GM19328 (cell line): ENCODE measurements at regions not wholly inside any gene's neighbourhood (a gene's known extent, or its start where the extent isn't known, plus 50 kb on each side); places are given as distances from the start of the nearest gene placed in this dataset.

ENCODE experiments used
- ATAC-seq: cut with Tn5 transposase; IDR thresholded peaks from one replicate; pipeline ENCODE4 v1.9.1; 2021; ENCODE audit warnings: mild to moderate bottlenecking, moderate library complexity; ENCODE audit not compliant: unreplicated experiment

DNA sequence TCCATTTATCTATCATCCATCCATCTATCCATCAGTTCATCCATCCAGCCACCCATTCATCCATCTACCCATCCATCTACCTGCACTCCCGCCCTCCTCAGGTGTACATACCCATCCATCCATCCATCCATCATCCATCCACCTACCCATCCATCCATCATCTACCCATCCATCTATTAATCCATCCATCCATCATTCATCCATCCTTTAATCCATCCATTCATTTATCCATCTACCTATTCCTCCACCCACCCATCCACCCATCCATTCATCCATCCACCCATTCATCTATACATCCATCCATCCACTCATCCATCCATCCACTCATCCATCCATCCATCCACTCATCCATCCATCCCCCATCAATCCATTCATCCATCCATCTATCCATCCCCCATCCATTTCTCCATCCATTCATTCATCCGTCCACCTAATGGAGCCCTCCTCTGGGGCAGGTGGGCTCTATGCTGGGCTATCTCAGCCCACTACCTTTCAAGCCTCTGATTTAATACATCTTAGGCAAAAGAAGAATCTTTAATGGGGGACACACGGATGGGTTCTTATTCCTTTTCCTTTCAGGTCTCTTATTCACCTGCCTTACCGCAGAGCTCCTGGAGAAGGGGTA, 178.9 kb downstream of the URI1 start:
- no peak for ATAC-seq

DNA sequence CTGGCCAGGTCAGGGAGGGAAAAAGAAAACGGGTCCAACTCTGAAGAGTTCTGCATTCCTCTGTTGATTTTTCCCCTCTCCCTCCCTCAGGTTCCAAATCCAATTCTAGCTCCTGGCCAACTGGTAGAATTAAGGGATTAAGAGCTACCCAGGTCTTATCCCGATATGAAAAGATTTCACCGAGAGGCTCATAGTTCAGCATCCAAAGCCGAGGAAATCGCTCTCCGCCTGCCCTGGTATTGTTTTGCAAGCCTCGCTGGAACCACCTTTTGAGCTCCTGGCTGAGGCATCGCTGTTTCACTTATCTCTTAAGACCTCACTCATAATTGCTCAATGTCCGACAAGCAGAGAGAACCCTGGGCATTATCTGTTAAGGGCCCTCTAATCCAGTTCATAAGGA, 180.4 kb downstream of the URI1 start:
- no peak for ATAC-seq

DNA sequence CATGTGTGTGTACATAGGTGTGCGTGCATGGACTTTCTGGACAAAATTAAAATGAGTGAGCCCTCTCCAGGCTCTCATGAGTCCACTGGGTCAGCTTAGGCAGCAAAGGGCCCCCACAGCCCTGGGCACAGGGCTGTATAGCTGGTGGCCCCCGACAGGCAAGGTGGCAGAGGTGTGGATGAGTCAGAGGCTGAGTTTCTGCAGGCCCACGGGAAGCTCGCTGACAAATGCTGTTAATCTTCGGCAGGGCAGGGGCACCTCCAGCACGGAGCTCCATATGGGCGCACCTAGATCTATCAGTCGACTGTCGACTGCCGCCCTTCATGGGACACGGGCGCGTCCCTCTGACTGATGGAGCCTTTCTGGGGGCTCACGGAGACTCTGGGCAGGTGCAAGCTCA, 181.1 kb downstream of the URI1 start:
- no peak for ATAC-seq

DNA sequence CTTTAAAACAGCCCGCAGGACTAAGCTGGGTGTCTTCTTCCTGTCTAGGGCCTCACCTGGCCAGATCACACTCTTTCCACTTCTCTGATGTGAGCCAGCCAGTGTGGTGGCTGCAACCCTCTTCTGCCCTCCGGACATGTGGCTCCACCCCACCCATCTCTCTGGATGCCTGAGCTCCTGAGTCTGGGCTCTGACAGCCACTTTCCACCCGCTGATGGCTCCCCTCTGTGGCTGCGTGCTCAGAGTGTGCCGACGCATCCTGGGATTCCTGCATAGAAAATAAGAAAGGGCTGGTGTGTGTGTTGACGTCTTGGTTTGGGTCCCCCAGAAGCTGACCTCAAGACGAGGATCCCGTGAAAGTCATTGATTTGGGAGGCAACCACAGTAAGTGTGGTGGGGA, 181.6 kb downstream of the URI1 start:
- no peak for ATAC-seq

DNA sequence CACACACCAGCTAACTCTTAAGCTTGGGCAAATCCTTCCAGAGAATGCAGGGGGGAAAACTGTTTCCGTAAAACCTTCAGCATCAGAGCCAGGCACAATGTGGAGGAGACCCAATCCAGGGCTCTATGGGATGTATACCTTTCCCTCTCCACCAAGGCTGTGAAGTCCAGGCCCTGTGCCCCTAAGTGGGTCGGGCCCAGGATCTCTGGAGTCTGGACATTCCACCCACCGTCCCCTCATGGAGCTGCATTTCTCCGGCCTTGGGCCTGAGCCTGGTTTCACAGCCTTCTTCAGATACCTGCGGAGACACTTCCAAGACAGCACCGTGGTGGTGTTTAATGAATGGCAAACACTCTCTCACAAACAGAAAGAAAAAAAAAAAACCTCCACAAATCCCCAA, 186.2 kb downstream of the URI1 start:
- no peak for ATAC-seq

DNA sequence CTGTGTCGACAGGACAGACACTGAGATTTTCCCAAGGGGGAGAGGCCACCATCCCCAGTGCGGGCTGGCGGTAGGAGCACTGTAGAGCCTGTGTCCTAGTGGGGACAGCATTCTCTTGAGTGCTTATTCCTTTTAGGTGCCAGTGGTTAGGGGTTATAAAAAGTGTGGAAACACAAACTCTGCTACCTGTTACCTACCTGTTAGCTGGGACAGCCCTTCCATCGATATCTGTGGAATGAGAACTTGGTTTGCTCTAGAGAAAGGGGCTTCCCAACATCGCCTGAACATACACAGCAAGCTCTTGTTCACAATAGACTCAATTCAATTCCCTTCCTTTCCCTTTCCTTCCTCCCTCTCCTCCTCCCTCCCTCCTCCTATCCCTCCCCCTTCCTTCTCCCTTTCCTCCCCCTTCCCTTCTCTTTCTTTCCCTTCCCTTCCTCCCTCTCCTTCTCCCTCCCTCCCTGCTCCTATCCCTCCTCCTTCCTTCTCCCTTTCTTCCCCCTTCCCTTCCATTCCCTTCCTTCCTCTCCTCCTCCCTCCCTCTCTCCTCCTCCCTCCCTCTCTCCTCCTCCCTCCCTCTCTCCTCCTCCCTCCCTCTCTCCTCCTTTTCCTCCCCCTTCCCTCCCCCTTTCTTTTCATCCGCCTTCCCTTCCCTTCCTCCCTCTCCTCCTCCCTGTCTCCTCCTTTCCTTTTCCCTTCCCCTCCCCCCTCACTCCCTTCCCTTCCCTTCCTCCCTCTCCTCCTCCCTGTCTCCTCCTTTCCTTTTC, 188.5 kb downstream of the URI1 start:
- no peak for ATAC-seq

DNA sequence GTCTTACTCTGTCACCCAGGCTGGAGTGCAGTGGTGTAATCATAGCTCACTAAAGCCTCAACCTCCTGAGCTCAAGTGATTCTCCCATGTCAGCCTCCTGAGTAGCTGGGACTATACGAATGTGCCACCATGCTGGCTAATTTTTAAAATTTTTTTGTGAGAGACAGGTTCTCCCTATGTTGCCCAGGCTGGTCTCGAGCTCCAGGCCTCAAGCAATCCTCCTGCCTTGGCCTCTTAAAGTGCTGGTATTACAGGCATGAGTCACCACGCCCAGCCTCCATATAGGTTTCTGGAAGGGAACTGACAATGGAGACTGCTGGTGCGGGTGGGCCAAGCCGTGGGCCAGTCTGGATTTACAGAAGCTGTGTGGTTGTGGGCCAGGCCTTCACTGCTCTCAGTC, 189.2 kb downstream of the URI1 start:
- no peak for ATAC-seq

DNA sequence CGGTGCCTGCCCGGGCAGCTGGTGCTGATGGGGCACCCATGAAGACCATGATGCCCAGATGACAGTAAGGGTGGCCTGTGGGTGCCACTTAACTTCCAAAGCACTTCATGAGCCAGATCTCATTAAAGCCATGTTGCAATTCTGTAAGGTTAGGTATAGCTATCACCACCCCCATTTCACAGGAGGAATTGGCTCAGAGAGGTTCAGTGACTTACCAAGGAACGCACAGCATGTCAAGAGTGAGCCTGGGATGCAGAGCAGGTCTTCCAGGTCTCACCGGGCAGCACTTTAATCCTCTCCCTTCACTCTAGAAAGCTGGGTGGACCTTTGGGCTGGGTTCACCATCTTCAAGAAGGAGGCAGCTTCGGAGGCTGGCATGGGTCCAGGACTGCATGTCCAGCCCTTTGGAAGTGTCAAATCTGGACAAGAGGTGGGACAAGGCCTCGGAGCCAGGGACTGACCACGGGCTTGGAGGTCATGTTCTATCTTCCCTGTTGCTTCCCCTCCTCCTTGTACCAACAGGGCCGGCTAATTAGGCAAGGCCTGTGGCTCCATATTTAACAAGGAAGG, 189.8 kb downstream of the URI1 start:
- ATAC-seq: no peak

DNA sequence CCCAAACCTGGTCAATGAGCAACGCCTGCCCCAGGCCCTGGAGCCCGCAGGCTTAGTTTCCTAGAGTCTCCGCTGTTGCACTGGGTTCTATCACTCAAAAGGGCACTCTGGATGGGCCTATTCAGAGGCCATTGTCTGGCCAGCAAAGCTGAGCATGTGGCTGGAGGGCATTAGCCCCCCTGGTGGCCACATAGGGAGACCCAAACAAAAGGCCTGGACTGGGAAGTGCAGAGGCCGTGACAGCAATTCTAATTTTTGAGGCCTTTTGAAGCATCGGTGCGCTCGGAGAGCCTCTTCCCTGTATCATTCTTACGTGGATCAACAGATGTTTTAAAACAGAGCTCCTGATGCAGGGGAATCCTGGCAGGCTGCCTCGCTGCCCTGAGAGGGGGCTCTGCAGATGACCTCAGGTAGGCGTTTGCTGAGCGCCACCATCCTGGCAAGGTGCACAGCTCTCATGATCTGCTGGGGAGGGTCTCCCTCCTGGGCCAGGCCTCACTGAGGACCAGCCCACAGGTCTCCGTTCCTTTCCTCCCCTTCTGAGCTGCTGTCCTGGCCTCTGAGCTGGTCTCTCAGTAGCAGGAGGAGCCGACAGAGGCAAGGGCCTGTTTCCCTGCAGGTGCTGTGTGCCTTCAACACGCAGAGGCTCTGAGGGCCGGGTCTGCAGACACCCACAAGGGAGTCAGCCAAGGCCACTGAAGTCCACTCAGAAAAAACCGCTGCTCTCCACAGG, 190.5 kb downstream of the URI1 start:
- ATAC-seq: no peak

DNA sequence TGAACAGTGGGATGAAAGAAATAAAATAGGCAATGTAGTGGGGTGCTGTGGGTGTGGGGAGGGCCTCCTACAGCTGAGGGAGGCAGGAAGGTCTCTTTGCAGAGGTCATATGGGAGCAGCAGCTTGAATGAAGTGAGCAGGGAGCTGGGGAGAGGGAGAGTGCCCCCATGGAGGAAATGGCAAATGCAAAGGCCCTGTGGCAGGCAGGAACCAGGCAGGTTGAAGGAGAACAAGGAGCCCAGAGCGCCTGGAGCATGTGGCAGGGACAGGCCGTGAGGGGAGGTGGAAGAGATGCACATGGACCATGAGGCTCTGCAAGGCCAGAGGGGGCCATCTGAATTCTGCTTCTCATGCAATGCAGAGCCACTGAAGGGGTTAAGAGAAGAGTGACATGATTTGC, 191.8 kb downstream of the URI1 start:
- ATAC-seq: no peak

DNA sequence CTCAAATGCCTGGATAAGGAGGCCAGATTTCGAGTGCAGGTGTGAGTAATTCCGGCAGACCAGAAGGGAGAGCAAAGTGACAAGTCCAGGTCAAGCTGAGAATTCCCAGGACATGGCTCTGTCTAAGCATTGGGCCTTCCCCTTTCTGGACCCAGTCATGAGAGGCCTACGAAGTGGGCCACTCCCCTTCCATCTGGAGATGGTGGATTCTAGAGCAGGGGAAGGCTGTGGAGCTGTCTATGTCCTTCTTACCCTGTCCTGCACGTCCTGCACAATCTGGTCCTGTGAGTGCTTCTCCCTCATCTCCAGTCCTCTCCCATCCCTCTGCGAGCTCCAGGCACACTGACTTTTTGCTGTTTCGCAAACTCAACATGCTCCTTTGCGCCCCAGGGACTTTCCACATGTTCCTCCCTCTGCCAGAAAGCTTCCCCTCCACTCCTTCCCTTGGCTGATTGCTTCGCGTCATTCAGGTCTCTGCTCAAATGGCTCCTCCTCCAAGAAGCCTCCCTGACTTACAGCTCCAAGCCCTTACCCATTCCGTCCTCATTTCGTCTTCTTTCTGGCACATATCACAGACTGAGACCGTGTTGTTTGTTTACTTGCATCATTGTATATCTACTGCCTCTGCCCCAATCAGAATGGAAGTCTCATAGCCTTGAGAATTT, 193.2 kb downstream of the URI1 start:
- ATAC-seq: no peak

DNA sequence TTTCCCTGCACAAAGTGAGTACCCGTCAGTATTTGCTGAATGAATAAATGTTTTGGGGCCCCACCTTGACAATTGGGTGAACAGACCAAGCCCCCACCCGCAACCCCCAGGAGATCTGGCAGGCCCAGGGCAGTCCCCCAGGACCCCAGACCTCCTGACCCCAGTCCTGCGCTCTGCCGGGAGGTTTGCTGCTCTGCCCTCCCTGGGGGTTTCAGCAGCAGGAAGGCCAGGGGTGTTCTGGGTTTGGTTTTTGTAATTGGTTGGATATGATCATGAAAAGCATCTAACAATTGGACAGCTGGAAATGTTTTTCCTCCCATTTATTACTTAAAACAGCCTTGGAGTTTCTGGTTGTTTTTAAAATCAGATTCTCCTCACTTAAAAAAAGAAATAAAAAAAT, 193.8 kb downstream of the URI1 start:
- no peak for ATAC-seq

DNA sequence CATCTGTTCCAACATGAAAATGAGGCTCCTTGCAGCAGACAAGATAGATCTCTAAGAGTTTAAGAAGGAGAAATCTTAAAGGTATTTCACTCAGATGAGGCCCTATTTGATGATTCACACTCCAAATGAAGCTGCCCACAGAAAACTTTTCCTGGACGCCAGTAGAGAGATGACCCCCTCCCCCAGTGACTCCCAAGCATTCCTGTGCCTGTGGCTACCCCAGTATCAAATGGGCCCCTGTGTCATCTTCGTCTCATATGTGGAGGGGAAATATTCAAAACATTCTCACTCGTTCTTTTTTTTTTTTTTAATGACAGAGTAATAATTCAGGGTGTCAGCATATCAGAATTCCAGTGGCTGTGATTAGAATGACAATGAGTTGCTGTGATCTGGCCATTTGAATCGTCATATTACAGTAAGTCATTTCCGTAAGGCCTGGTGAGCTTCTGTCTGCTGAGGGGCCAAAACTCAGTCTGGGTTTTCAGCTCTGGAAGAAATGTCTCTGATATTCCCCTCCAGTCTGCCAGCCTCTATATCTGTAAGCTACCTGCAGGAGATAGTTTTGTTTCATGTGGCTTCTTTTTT, 194.7 kb downstream of the URI1 start:
- ATAC-seq: no peak

DNA sequence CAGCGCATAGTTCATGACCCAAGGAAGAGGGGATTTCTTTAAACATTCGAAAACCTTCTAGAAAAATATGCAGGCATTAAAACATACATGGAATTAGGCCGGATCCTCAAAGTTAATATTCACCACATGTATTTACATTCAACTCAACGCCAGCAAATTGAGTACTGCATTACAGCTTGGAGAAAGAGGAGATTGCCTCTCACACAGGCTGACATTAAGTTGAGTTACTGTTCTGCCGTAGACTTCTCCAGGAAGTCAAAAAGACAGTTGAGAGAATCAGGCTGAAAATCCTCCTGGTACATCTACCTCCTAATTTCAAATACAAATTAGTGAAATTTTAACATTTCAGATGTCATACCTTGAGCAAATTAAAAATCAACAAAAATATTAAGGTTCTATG, 195.7 kb downstream of the URI1 start:
- no peak for ATAC-seq

DNA sequence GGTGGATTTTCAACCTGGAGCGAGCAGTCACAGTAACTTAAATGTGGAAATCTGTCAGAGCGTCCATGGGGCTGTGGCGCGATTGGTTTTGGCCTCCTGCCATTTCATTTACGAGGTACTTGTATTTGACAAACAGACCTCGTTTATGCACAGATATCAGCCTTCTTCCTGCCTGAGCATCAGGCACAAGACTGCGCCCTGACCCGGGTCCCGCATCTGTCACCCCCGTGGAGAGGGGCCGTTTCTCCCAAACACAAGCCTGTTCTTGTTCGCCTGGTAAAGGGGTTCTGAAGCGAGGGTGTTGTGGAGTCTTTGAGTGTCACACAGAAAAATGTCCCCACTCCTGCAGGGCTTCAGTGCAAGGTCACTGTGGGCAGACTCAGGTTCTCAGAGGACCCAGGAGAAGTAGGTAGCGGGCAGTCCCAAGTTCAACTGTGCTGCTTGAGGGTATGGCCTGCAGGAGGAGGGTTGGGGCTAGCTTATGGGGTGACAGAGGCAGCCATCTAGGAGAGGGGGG, 202.3 kb downstream of the URI1 start:
- no peak for ATAC-seq

DNA sequence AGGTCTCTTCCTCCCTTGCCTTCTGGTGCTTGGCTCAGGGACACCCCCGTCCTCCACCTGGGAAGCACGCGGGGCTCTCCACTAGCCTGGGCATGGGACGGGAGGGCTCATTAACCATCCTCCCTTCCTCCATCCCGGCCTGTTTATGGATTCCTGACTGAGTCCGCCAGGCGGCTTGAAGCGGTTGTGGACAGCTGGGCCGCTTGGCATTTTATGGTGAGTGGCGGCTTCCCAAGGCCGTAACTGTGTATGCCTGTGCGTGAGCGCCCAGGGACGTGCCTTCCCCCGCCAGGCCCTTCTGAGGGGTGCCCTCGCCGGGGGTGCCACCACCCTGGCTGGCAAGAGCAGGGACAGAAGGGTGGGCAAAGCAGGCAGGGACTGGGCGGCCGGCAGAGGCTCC, 202.8 kb downstream of the URI1 start:
- no peak for ATAC-seq

DNA sequence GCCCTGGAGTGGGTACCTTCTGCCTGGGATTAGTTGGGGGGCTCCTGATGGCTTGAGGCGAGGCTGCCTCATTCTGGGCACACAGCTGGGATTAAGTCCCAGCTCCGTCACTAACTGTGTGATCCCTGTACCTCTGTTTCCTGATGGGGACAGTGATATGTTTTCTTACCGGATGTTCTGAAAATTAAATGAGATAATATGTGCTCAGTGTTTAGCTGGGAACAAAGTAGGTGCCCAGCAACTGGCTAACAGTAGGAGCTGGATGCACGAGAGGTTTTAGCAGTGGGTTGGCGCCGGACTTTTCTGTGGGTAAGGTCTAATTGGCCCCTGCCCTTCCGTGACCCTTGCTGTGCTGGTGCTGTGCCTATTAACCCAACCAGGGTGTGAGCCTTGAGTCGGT, 203.4 kb downstream of the URI1 start:
- ATAC-seq: no peak

DNA sequence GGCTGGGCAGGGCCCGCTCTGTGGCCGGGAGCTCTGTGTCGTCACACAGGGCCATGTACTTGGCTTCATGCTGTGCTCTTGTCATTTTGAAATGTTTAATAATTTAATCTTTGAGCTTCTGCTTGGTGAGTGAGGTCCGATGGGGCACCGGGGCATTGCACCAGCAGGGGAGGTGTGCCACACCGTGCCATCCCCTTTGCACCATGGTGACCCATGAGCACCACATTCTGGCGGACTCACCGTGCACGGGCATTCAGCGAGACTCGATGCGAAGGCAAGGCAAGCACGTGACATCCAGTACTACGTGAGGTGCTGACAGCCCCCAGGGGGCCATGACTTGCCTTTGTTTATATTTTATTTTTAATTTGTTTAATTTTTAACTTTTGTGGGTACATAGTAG, 204.3 kb downstream of the URI1 start:
- ATAC-seq: no peak

DNA sequence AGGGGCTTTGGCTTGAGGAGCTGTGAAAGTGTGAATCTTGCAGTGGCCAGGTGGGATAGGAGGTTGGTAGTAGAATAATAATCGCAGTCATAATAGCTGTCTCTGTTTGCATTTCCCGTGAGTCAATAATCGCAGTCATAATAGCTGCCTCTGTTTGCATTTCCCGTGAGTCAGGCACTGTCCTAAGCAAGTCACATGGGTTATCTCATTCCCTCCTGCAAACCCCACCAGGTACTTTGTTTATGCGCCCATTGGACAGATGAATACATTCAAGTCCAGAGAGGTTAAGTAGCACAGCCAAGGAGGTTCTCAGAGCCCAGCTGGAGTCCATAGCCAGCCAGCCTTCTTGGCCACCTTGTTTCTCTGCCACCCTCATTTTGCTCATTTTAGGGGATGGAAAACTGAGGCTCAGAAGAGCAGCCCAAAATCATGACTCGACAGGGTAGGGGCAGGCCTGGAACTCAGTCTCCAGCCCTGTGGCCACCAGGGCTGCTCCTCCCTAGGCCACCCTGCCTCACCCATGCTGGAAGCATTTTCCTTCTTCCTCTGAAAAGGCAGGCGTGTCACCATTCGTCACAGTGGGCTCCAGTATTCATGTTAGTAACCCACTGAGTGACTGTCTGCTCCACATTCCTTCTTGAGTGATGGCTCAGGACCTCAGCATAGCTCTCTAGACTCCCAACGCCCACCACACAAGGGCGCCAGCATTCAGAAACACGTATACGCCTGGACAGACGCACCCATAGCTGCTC, 206.2 kb downstream of the URI1 start:
- no peak for ATAC-seq

DNA sequence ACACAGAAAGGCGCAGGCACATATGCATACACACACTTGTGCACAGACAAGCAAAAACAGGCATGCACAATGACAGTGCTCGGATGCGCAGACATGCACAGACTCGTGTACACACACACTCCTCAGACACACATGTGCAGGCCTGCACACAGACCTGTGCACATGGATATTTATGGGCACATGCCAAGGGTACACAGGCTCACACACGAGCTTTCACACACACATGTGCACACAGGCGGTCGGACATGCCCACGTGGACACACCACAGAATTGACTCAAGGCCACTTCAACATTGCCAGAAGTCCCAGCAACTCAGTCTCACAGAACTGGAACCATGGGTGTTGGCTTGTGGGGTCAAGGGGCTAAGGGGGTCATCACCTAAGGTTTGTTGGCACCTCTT, 206.8 kb downstream of the URI1 start:
- ATAC-seq: no peak
